ENCODE measurements at regions not wholly inside any gene's neighbourhood (a gene's known extent, or its start where the extent isn't known, plus 50 kb on each side); places are given as distances from the start of the nearest gene placed in this dataset.

DNA sequence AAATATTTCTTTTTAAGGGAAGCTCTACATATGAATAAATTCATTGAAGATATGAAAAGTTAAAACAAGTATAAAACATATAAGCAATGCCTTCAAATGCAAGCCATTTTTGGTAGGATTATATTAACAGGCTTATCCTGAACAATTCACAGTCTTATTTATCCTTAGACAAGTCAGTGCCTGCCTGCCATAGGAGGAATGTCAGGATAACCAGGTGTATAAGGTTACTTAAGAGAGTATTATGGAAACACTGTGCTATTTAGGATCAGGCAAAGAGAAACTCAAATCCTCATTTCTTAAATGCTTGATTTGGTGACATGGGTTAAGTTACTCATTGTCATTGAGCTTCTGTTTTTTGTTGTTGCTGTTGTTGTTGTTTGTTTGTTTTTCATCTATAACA, 2029.9 kb upstream of the AGA start:
- Mint-ChIP-seq H3K27ac (ENCODE audit: low read depth) (no peak overlapping the region), H3K27me3 (no peaks in the 10 kb centered on the region), H3K4me3 (no peak overlapping the region), H3K36me3 (ENCODE audit: insufficient read depth) (no peaks in the 10 kb centered on the region), H3K9me3 (peaks cover 8% of the 10 kb centered on the region), H3K4me1 (no peaks in the 10 kb centered on the region)
- DNase-seq (ENCODE audit: low spot score in 2 of 2) (no peak), ATAC-seq (replicated peaks; ENCODE audit: extremely low read depth, poor library complexity, severe bottlenecking) (no peak)

DNA sequence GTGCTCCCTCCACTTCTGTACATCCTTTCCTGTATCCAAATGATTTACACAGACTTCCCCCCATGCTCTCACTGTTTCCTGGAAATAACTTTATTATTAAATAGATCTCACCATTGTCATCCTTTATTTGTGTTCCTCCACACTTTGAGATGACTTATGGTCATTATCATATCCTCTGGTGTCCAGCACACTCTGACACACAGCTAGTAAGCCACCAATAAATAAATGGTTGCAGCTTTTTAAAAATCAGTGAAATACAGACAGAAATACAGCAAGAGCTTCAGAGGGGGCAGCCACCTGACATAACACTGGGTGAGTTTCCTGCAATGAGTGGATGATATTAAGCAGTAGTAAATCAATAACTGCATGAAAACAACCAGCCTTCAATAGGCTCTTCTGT, 2036.4 kb upstream of the AGA start:
- Mint-ChIP-seq H3K27ac (ENCODE audit: low read depth) (no peak overlapping the region), H3K4me3 (no peak overlapping the region), H3K36me3 (ENCODE audit: insufficient read depth) (no peaks in the 10 kb centered on the region), H3K4me1 (no peaks in the 10 kb centered on the region), H3K27me3 (no peaks in the 10 kb centered on the region), H3K9me3 (peaks cover 29% of the 10 kb centered on the region)
- DNase-seq (ENCODE audit: low spot score in 2 of 2): no peak
- no peak for ATAC-seq (replicated peaks; ENCODE audit: extremely low read depth, poor library complexity, severe bottlenecking)

DNA sequence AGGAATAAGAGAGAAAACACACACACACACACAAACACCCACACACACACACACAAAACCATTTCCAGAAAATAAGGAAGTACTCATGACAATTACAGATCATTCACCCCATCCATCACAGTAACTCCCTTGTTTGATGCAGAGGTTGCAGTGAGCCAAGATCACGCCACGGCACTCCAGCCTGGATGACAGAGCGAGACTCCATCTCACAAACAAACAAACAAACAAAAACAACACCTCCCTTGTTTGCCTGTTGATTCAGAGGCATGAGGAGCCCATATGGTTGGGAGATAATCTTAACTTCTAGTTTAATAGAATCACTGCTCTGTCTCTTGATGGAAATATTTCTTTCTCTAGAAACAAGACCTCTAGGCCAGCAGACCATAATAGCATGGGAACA, 2043.5 kb upstream of the AGA start:
- DNase-seq (ENCODE audit: low spot score in 2 of 2) (no peak), ATAC-seq (replicated peaks; ENCODE audit: extremely low read depth, poor library complexity, severe bottlenecking) (no peak)
- Mint-ChIP-seq H3K4me3 (no peak overlapping the region), H3K9me3 (peaks cover 35% of the 10 kb centered on the region), H3K27me3 (no peaks in the 10 kb centered on the region), H3K27ac (ENCODE audit: low read depth) (no peak overlapping the region), H3K36me3 (ENCODE audit: insufficient read depth) (no peaks in the 10 kb centered on the region), H3K4me1 (no peaks in the 10 kb centered on the region)

DNA sequence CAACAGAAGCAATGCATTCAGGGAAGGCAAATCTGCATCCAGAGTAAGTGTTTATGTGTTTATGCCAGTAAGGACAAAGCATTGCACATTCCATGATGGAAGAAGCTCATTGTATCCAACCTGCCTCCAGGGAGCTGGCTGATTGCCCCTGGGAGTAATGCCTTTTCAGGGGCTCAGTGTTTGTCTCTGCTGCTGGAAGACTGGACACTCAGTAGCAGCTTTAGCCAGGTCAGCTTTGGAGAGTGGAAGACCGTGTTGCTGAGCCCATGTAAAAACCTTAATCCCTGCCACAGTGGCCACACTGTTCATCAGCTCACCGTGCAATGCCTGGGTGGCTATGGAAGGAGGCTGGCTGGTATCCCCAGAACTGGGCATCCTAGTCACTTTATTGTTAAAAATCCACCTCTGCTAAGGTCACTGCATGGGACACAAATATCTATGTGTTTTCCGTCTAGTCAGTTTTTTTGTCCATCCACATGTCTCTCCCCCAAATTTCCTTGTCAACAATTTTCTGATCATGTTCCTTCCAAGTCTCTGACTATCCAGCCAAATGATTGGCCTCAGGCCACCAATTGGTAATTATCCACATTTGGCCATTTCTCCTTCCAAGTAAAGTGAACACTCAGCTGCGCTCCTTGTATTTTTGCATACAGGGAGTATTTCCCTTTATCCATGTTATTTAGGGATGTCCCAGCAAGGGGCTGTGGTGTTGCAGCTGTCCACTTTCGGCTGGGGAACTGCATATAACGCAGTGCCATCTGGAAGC, 2044.5 kb upstream of the AGA start:
- ATAC-seq (replicated peaks; ENCODE audit: extremely low read depth, poor library complexity, severe bottlenecking) (no peak), DNase-seq (ENCODE audit: low spot score in 2 of 2) (no peak)
- Mint-ChIP-seq H3K36me3 (ENCODE audit: insufficient read depth) (no peaks in the 10 kb centered on the region), H3K4me1 (no peaks in the 10 kb centered on the region), H3K9me3 (peaks cover 28% of the 10 kb centered on the region), H3K27me3 (no peaks in the 10 kb centered on the region), H3K27ac (ENCODE audit: low read depth) (no peak overlapping the region), H3K4me3 (no peak overlapping the region)

DNA sequence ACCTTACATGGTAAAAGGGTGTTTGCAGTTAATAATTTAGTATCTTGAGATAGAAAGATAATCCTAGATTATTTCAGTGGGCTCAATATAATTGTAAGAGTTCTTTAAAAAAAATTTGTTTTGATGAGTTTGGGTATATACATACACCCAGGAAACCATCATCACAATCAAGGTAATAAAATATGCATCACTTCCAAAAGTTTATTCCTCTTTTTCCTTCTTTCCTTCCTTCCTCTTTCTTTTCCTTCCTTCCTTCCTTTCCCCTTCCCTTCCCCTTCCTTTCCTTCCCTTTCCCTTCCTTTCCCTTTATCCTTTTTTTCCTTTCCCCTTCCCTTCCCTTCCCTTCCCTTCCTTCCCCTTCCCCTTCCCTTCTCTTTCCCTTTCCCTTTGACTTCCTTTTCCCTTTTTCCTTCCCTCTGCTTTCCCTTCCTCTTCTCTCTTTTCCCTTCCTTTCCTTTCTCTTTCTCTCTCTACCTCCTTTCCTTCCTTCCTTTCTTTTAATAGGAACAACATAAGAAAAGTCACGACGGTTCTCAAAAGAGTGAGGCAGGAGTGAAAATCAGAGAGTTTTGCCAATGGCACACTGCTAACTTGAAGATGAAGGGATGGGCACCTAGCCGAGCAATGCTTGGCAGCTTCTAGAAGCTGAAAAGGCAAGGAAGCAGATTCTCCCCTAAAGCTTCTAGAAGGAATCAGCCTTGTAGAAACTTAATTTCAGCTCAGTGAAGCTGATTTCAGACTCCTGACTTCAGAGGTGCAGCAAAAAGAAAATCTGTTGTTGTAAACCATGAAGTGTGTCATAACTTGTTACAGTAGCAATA, 2050.2 kb upstream of the AGA start:
- no peak overlapping the region for H3K27ac Mint-ChIP-seq (ENCODE audit: low read depth)
- no peaks in the 10 kb centered on the region for H3K4me1 Mint-ChIP-seq
- H3K4me3 Mint-ChIP-seq: no peak overlapping the region
- ATAC-seq (replicated peaks; ENCODE audit: extremely low read depth, poor library complexity, severe bottlenecking) (no peak), DNase-seq (ENCODE audit: low spot score in 2 of 2) (no peak)
- H3K9me3 Mint-ChIP-seq: peaks cover 18% of the 10 kb centered on the region
- H3K27me3 Mint-ChIP-seq: no peaks in the 10 kb centered on the region
- H3K36me3 Mint-ChIP-seq (ENCODE audit: insufficient read depth): no peaks in the 10 kb centered on the region

DNA sequence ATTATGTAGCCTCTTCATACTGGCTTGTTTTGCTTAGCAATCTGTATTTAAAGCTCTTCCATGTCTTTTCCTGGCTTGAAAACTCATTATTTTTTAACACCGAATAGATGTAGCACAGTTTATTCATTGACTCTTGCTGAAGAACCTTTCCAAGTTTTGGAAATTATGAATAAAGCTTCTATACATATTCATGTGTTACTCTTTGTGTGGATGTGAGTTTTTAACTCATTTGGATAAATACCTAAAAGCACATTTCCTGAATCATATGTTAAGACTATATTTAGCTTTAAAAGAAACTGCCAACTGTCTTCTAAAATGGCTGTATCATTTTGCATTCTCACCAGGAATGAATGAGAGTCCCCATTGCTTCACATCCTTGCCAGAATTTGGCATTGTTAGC, 2061.7 kb upstream of the AGA start:
- Mint-ChIP-seq H3K4me1 (no peaks in the 10 kb centered on the region), H3K27ac (ENCODE audit: low read depth) (no peak overlapping the region), H3K36me3 (ENCODE audit: insufficient read depth) (no peaks in the 10 kb centered on the region), H3K4me3 (no peak overlapping the region), H3K27me3 (no peaks in the 10 kb centered on the region), H3K9me3 (peaks cover 18% of the 10 kb centered on the region)
- ATAC-seq (replicated peaks; ENCODE audit: extremely low read depth, poor library complexity, severe bottlenecking) (no peak), DNase-seq (ENCODE audit: low spot score in 2 of 2) (no peak)

DNA sequence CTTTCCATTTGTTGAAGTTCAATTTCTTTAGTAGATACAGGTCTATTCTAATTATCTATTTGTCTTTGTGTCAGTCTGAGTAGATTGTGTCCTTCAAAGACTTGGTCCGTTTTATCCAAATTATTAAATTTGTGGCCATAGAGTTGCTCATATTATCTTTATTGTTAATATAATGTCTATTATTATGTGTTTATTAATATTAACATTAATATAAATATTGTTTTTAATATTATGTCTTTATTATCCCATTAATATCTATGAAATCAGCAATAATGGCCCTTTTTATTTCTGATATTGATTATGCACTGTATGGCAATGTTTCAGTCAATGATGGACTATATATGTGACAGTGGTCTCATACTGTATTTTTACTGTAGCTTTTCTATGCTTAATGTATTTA, 2067.3 kb upstream of the AGA start:
- Mint-ChIP-seq H3K4me1 (no peaks in the 10 kb centered on the region), H3K36me3 (ENCODE audit: insufficient read depth) (no peaks in the 10 kb centered on the region), H3K9me3 (peaks cover 30% of the 10 kb centered on the region), H3K4me3 (no peak overlapping the region), H3K27me3 (no peaks in the 10 kb centered on the region), H3K27ac (ENCODE audit: low read depth) (no peak overlapping the region)
- DNase-seq (ENCODE audit: low spot score in 2 of 2) (no peak), ATAC-seq (replicated peaks; ENCODE audit: extremely low read depth, poor library complexity, severe bottlenecking) (no peak)

DNA sequence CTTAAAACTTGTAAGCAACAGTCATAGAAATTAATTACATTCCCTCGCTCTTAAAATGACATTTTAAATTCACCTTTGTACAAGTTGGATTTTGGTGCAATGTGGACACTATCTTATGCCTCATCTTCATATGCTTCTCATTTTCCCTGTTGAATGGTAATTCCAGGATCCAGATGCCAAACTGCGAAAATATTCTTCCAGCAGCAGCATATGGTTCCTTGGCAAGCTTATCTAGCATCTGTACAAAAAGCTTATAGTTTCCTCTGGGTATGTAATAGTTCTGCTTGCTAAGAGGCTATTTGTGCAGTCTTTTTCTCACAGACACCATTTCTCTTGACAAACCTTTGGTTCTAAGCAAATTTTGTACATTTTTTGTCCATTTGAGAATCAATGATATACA, 2079.7 kb upstream of the AGA start:
- Mint-ChIP-seq H3K4me3 (no peak overlapping the region), H3K36me3 (ENCODE audit: insufficient read depth) (no peaks in the 10 kb centered on the region), H3K27me3 (no peaks in the 10 kb centered on the region), H3K9me3 (peaks cover 11% of the 10 kb centered on the region), H3K27ac (ENCODE audit: low read depth) (no peak overlapping the region), H3K4me1 (no peaks in the 10 kb centered on the region)
- no peak for ATAC-seq (replicated peaks; ENCODE audit: extremely low read depth, poor library complexity, severe bottlenecking)
- DNase-seq (ENCODE audit: low spot score in 2 of 2): no peak

DNA sequence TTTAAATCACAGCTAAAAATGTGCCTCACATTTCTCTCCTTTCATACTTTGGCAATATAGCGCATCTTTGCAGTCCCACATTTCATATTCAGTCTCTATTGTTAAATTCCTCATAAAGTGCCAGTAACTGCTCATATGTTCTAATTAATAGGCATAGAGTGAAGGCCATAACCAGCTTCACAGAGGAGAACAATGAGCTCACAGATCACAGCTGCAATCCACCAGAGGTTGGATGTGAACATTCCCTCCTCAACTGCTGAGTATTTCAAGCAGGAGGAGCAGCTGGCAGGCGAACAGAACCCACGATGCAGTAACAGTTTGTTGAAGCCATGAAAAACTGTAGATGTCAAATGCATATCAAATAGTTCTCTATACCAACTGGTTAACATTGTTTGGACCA, 2088.7 kb upstream of the AGA start:
- H3K27me3 Mint-ChIP-seq: no peaks in the 10 kb centered on the region
- H3K27ac Mint-ChIP-seq (ENCODE audit: low read depth): no peak overlapping the region
- ATAC-seq (replicated peaks; ENCODE audit: extremely low read depth, poor library complexity, severe bottlenecking): no peak
- DNase-seq (ENCODE audit: low spot score in 2 of 2): no peak
- H3K4me1 Mint-ChIP-seq: no peaks in the 10 kb centered on the region
- H3K9me3 Mint-ChIP-seq: peaks cover 19% of the 10 kb centered on the region
- no peak overlapping the region for H3K4me3 Mint-ChIP-seq
- H3K36me3 Mint-ChIP-seq (ENCODE audit: insufficient read depth): no peaks in the 10 kb centered on the region

DNA sequence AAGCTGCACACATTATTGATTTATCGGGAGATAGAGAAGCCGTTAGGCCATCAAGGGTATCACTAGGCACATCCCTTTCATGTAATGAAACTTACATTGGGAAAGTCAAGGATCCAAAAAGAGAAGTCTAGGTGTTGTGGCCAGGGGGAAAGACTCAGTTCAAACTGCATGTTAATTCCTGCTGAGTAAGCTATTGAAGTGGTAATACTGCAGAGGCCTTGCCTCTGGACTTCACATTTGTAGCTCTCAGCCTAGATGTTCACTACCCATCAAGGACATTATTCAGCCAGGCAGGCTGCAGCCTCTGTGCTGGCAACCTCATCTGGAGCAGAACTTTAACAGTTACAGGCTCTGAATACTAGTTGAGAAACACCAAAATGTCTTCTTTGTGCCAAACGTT, 2094.5 kb upstream of the AGA start:
- Mint-ChIP-seq H3K9me3 (peaks cover 16% of the 10 kb centered on the region), H3K27me3 (no peaks in the 10 kb centered on the region), H3K36me3 (ENCODE audit: insufficient read depth) (no peaks in the 10 kb centered on the region), H3K4me1 (no peaks in the 10 kb centered on the region), H3K27ac (ENCODE audit: low read depth) (no peak overlapping the region), H3K4me3 (no peak overlapping the region)
- DNase-seq (ENCODE audit: low spot score in 2 of 2) (no peak), ATAC-seq (replicated peaks; ENCODE audit: extremely low read depth, poor library complexity, severe bottlenecking) (no peak)

DNA sequence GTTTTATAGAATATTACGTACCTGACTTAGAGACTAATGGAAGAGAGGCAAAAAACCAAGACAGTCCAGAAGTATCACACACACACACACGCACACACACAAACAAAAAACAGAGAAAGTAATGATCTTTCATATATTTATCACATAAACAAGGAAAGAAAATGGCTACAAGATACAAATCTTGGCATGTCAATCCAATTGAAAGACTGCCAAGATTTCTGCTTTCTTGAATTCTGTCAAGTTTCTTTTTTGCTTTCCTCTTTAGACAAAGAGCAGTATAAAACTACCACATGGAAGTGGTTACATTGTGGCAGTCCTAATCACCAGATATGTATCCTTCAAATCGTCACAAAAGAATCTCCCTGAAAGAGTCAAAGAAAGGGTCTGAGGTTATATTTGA, 2097.4 kb upstream of the AGA start:
- Mint-ChIP-seq H3K4me1 (no peaks in the 10 kb centered on the region), H3K4me3 (no peak overlapping the region), H3K36me3 (ENCODE audit: insufficient read depth) (no peaks in the 10 kb centered on the region), H3K27me3 (no peaks in the 10 kb centered on the region), H3K27ac (ENCODE audit: low read depth) (no peak overlapping the region), H3K9me3 (peaks cover 11% of the 10 kb centered on the region)
- no peak for DNase-seq (ENCODE audit: low spot score in 2 of 2)
- no peak for ATAC-seq (replicated peaks; ENCODE audit: extremely low read depth, poor library complexity, severe bottlenecking)

DNA sequence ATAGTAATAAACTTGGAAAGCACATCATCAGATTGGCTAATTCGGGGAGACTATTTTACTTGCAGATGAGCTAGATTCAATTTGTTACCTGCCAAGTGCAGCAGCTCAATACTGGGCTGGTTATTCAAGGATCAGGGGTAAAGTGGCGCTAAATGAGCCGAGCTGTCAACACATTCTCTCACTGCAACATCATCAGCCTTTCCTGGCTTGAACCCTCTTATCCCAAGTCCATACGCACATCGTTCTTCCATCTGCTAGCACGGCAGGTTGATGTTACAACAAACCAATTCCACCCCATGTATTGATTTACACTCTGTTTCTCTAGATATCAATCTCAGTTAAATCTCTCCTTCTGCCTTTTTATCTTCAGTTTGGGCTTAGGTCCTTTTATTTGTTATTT, 2101.5 kb upstream of the AGA start:
- Mint-ChIP-seq H3K36me3 (ENCODE audit: insufficient read depth) (no peaks in the 10 kb centered on the region), H3K4me3 (no peak overlapping the region), H3K27me3 (no peaks in the 10 kb centered on the region), H3K27ac (ENCODE audit: low read depth) (no peak overlapping the region), H3K4me1 (no peaks in the 10 kb centered on the region), H3K9me3 (peaks cover 12% of the 10 kb centered on the region)
- no peak for DNase-seq (ENCODE audit: low spot score in 2 of 2)
- no peak for ATAC-seq (replicated peaks; ENCODE audit: extremely low read depth, poor library complexity, severe bottlenecking)

DNA sequence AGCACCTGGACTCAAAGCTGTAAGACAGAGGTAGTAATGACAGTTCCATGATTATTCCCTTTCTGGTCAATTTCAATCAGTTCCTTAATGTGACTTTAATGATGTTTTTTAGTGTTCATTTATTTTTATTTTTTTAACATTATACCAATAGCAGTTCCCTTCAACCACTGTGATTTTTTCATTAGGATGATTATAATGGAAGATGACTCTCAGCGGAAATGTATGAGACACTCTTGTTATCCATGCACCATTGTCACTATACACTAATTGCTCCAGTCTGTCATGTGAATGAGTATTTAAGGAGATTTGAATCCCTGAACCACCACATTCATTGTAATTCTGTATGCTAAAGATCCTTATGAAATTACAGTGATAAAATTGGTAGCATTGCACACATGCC, 2102.3 kb upstream of the AGA start:
- no peak for ATAC-seq (replicated peaks; ENCODE audit: extremely low read depth, poor library complexity, severe bottlenecking)
- Mint-ChIP-seq H3K4me1 (no peaks in the 10 kb centered on the region), H3K4me3 (no peak overlapping the region), H3K27ac (ENCODE audit: low read depth) (no peak overlapping the region), H3K36me3 (ENCODE audit: insufficient read depth) (no peaks in the 10 kb centered on the region), H3K9me3 (peaks cover 12% of the 10 kb centered on the region), H3K27me3 (no peaks in the 10 kb centered on the region)
- no peak for DNase-seq (ENCODE audit: low spot score in 2 of 2)

Data from central memory CD8-positive, alpha-beta T cell (primary cell).